ENCODE measurements at regions not wholly inside any gene's neighbourhood (a gene's known extent, or its start where the extent isn't known, plus 50 kb on each side); places are given as distances from the start of the nearest gene placed in this dataset.

DNA sequence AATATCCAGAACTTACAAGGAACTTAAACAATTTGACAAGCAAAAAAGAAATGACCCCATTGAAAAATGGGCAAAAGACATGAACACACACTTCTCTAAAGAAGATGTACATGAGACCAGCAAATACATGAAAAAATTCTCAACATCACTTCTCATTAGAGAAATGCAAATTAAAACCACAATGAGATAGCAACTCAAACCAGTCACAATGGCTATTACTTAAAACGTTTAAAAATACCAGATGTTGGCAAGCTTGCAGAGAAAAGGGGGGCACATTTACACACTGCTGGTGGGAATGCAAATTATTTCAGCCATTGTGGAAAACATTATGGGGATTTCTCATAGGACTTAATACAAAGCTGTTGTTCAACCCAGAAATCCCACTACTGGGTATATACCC, 1634.0 kb downstream of the NCAM2 start:
- DNase-seq (ENCODE audit: low spot score), result no peak
- no peak for ATAC-seq (ENCODE audit: low FRiP score)
- TF ChIP-seq, protein P1, sequence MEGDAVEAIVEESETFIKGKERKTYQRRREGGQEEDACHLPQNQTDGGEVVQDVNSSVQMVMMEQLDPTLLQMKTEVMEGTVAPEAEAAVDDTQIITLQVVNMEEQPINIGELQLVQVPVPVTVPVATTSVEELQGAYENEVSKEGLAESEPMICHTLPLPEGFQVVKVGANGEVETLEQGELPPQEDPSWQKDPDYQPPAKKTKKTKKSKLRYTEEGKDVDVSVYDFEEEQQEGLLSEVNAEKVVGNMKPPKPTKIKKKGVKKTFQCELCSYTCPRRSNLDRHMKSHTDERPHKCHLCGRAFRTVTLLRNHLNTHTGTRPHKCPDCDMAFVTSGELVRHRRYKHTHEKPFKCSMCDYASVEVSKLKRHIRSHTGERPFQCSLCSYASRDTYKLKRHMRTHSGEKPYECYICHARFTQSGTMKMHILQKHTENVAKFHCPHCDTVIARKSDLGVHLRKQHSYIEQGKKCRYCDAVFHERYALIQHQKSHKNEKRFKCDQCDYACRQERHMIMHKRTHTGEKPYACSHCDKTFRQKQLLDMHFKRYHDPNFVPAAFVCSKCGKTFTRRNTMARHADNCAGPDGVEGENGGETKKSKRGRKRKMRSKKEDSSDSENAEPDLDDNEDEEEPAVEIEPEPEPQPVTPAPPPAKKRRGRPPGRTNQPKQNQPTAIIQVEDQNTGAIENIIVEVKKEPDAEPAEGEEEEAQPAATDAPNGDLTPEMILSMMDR (IDR thresholded peaks at IDR 0.05), result no peak

DNA sequence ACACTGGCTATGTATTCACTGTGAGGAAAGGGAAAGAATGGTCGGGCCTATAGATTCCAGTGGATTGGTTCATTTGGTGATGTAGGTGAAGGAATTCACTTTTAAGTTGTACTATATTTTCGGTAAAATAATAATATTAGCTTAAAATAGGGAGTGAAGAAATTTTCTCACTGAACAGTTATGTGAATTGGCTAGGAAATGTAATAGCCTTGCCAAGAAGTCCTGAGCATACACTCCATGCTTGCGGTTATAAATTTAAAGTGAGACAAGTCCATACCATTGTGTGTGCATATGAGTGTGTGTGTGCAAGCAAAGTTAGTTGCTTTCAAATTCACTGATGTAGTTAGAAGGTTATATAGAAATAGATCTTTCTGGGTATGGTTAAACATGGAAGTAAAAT, 1651.0 kb downstream of the NCAM2 start:
- ATAC-seq (ENCODE audit: low FRiP score), result no peak
- DNase-seq (ENCODE audit: low spot score), result no peak
- TF ChIP-seq, protein P1 (IDR thresholded peaks at IDR 0.05), result no peak

DNA sequence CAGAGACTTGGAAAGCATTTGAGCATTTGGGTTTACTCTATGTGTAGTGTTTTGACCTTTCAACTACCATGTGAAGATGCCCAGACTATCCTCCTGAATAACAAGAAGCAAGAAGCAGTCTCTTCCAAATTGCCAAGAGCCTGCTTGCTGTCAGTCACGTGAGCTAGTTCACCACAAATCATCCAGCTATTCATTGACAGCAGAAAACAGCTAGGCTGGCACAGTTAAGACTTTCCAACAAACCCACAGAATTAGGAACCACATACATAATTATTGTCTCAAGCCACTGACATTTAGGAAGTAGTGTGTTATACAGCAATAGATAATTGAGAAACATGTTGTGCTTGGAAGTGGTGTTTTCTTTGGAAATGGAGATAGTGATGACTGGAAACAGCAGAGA, 1652.0 kb downstream of the NCAM2 start:
- ATAC-seq (ENCODE audit: low FRiP score) (no peak), DNase-seq (ENCODE audit: low spot score) (no peak)
- TF ChIP-seq, protein P1 (IDR thresholded peaks at IDR 0.05), result no peak

DNA sequence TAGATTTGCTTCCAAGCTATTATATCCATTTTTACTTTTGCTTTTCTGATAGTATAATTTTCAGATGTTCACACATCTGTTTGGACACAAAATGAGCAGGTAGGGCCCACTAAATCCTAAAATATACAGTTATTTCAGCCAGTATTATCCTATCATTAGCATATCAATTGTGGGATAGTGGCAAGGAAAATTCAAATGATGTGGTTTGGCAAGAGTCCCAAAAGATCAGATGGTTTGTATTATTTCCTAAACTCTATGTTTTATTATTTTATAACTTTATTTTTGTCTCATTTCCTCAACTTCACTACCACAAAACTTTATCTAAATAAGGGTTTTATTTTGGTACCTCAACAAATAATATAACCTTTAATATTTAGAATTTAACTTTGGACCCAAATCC, 1659.6 kb downstream of the NCAM2 start:
- ATAC-seq (ENCODE audit: low FRiP score) (no peak), DNase-seq (ENCODE audit: low spot score) (no peak)
- TF ChIP-seq, protein P1 (IDR thresholded peaks at IDR 0.05), result no peak

DNA sequence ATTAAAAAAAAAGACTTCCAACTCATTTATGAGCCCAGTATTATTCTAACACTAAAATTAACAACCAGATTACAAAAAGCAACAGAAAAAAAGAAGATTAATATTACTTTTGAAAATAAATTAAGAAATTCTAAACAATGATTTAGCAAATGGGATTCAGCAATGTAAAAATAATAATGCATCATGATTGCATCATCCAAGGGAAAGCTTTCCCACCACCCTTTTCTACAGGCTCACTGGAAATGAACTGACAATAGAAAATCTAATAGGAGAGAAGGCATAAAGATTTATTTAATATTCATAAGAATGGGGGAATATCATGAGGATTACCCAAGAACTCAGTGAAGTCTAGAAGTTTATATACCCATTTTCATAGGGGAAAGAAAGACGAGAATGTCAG, 1671.9 kb downstream of the NCAM2 start:
- TF ChIP-seq, protein P1 (IDR thresholded peaks at IDR 0.05), result no peak

DNA sequence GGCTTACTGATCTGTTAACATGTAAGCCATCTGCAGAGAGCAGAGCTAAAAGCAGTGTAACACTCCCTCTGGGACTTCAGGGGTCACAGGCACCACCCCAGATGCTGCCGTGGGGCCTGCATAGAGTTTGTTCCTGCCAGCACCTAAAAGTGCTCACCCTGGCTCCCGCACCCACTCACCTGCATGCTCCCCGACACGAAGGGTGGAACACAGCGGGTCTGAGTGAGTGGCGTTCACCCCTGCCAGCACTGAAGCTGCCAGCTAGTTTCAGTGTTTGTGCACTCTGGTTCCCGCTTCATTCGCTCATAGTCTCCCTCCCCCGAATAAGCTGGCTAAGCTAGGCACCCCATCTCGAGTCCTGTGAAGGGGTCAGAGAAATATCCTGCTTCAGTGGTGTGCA, 1681.0 kb downstream of the NCAM2 start:
- DNase-seq (ENCODE audit: low spot score) (no peak), ATAC-seq (ENCODE audit: low FRiP score) (no peak)
- TF ChIP-seq, protein P1 (IDR thresholded peaks at IDR 0.05), result no peak

More for the DNA sequence above, 1671.9 kb downstream of the NCAM2 start:
- no peak for ATAC-seq (ENCODE audit: low FRiP score)
- DNase-seq (ENCODE audit: low spot score), result no peak

DNA sequence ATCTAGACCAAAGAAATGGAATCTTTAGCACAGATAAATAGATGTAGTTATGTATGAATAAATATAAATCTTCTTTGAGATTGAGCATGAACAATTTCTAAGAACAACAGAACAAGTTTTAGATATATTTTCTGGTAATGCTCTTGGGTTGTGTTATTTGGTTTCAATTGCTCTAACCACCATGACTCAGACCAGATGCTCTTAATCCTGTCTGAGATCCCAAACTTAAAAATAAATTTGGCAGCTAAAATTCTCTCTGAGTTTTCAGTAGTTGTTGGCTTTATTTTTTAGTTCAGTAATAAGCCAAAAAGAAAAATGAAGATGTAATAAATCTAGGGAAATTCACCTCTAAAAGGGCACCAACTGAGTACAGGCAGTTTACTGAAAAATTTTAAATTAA, 1693.4 kb downstream of the NCAM2 start:
- TF ChIP-seq, protein P1 (IDR thresholded peaks at IDR 0.05), result no peak
- ATAC-seq (ENCODE audit: low FRiP score), result no peak

More for the DNA sequence above, 1693.4 kb downstream of the NCAM2 start:
- no peak for DNase-seq (ENCODE audit: low spot score)
